Peyer's patch (tissue), 4 donors: ENCODE measurements at regions not wholly inside any gene's neighbourhood (a gene's known extent, or its start where the extent isn't known, plus 50 kb on each side); places are given as distances from the start of the nearest gene placed in this dataset.

ENCODE experiments used
- DNase-seq, 3 donors: peaks; one replicate each; pipeline ENCODE4 v3.0.0-alpha.2; 2017 to 2019
- H3K27ac ChIP-seq, 4 donors: fragments of 200-600 bp; sonication (generic); one replicate each; pipeline ENCODE4 v1.5.1; 2016 to 2019
- H3K27me3 ChIP-seq, 2 donors: fragments of 200-600 bp; sonication (generic); one replicate each; pipeline ENCODE4 v1.5.1; 2019
- H3K36me3 ChIP-seq, 3 donors: fragments of 200-600 bp; sonication (generic); one replicate each; pipeline ENCODE4 v1.5.1; 2016 to 2019
- H3K4me1 ChIP-seq, 4 donors: fragments of 200-600 bp; sonication (generic); one replicate each; pipeline ENCODE4 v1.5.1; 2016 to 2019
- H3K4me3 ChIP-seq, 4 donors: fragments of 200-600 bp; sonication (generic); 1 replicate in 3 of 4; 2 replicates in 1 of 4; pipeline ENCODE4 v1.5.1; 2016 to 2019; ENCODE audit warnings: mild to moderate bottlenecking in 1 of 4
- H3K9me3 ChIP-seq, 4 donors: fragments of 200-600 bp; sonication (generic); one replicate each; pipeline ENCODE4 v1.5.1; 2016 to 2019; ENCODE audit warnings: mild to moderate bottlenecking in 1 of 4
- CTCF ChIP-seq, 6 experiments: fragments of 450-650 bp in 4 of 6; fragments of 200-600 bp in 2 of 6; sonication (generic) in 1 of 6; IDR thresholded peaks; one replicate each; pipeline ENCODE4 v1.5.1; 2017 to 2019; ENCODE audit warnings: antibody characterized with exemption in 6 of 6, mild to moderate bottlenecking in 3 of 6, moderate library complexity in 1 of 6
- POLR2A ChIP-seq, 2 donors: fragments of 450-650 bp; IDR thresholded peaks; one replicate each; pipeline ENCODE4 v1.5.1; 2017; ENCODE audit warnings: antibody characterized with exemption in 2 of 2, mild to moderate bottlenecking in 2 of 2, moderate library complexity in 2 of 2

- no peak overlapping the region for H3K4me3 ChIP-seq
- no peak overlapping the region for H3K27ac ChIP-seq
- H3K27me3 ChIP-seq = no peaks in the 10 kb centered on the region
- H3K36me3 ChIP-seq = no peaks in the 10 kb centered on the region
- H3K9me3 ChIP-seq = no peaks in the 10 kb centered on the region
- no peak for DNase-seq
- no peaks in the 10 kb centered on the region for H3K4me1 ChIP-seq
- TF ChIP-seq CTCF (IDR thresholded peaks at IDR 0.05) (no peak), POLR2A (IDR thresholded peaks at IDR 0.05) (no peak)
Observed at GRCh38 chr9:28264368-28264767, 691.1 kb upstream of the C9orf72 start.

- no peaks in the 10 kb centered on the region for H3K27me3 ChIP-seq
Observed at GRCh38 chr9:28267351-28267750, 694.1 kb upstream of the C9orf72 start.

GRCh38 chr9:28270156-28270555, 696.9 kb upstream of the C9orf72 start:
- H3K36me3 ChIP-seq = no peaks in the 10 kb centered on the region
- no peaks in the 10 kb centered on the region for H3K9me3 ChIP-seq
- H3K4me3 ChIP-seq = no peak overlapping the region
- no peak for DNase-seq
- TF ChIP-seq POLR2A (IDR thresholded peaks at IDR 0.05) = no peak
- TF ChIP-seq CTCF (IDR thresholded peaks at IDR 0.05) = no peak
- H3K27ac ChIP-seq = no peak overlapping the region
- no peaks in the 10 kb centered on the region for H3K4me1 ChIP-seq
- H3K27me3 ChIP-seq = no peaks in the 10 kb centered on the region

More at GRCh38 chr9:28267351-28267750, 694.1 kb upstream of the C9orf72 start:
- Histone ChIP-seq H3K27ac (no peak overlapping the region), H3K4me1 (no peaks in the 10 kb centered on the region), H3K9me3 (no peaks in the 10 kb centered on the region), H3K36me3 (no peaks in the 10 kb centered on the region), H3K4me3 (no peak overlapping the region)
- TF ChIP-seq CTCF (IDR thresholded peaks at IDR 0.05) = no peak
- no peak for TF ChIP-seq POLR2A (IDR thresholded peaks at IDR 0.05)
- DNase-seq = no peak

GRCh38 chr9:28272127-28272526, 698.8 kb upstream of the C9orf72 start:
- no peak for TF ChIP-seq POLR2A (IDR thresholded peaks at IDR 0.05)
- TF ChIP-seq CTCF (IDR thresholded peaks at IDR 0.05) = no peak

GRCh38 chr9:28287455-28287854, 714.2 kb upstream of the C9orf72 start:
- no peak overlapping the region for H3K27ac ChIP-seq
- H3K4me1 ChIP-seq = no peaks in the 10 kb centered on the region
- DNase-seq = no peak
- no peak for TF ChIP-seq POLR2A (IDR thresholded peaks at IDR 0.05)
- TF ChIP-seq CTCF (IDR thresholded peaks at IDR 0.05) = no peak
- H3K4me3 ChIP-seq = no peak overlapping the region
- no peaks in the 10 kb centered on the region for H3K9me3 ChIP-seq
- no peaks in the 10 kb centered on the region for H3K27me3 ChIP-seq
- no peaks in the 10 kb centered on the region for H3K36me3 ChIP-seq

More at GRCh38 chr9:28272127-28272526, 698.8 kb upstream of the C9orf72 start:
- Histone ChIP-seq H3K36me3 (no peaks in the 10 kb centered on the region), H3K4me1 (no peaks in the 10 kb centered on the region), H3K27ac (no peak overlapping the region), H3K27me3 (no peaks in the 10 kb centered on the region), H3K4me3 (no peak overlapping the region), H3K9me3 (no peaks in the 10 kb centered on the region)
- no peak for DNase-seq

GRCh38 chr9:28289746-28290145, 716.5 kb upstream of the C9orf72 start:
- Histone ChIP-seq H3K9me3 (peaks cover 0 to 3% (median 0%) of the 10 kb centered on the region in 4 donors), H3K27ac (no peak overlapping the region), H3K27me3 (no peaks in the 10 kb centered on the region), H3K4me3 (no peak overlapping the region), H3K36me3 (no peaks in the 10 kb centered on the region), H3K4me1 (no peaks in the 10 kb centered on the region)
- no peak for TF ChIP-seq POLR2A (IDR thresholded peaks at IDR 0.05)
- no peak for TF ChIP-seq CTCF (IDR thresholded peaks at IDR 0.05)
- DNase-seq = no peak
